ENCODE measurements at regions not wholly inside any gene's neighbourhood (a gene's known extent, or its start where the extent isn't known, plus 50 kb on each side); places are given as distances from the start of the nearest gene placed in this dataset.
A peak's percentile ranks its signal among the peaks of the same experiment; 100 is the strongest.

- Histone ChIP-seq H3K79me2 (ENCODE audit: low read depth) (no peaks in the 10 kb centered on the region), H3K27me3 (peaks cover 24% of the 10 kb centered on the region), H3F3A (ENCODE audit: low read depth) (peaks cover 18% of the 10 kb centered on the region), H3K4me1 (peaks cover 42% of the 10 kb centered on the region), H3K4me2 (peak overlapping the region; percentile 44), H4K20me1 (ENCODE audit: low read depth) (peaks cover 4% of the 10 kb centered on the region), H3K36me3 (no peaks in the 10 kb centered on the region), H3K9me3 (ENCODE audit: low read depth) (no peaks in the 10 kb centered on the region), H2AFZ (replicated peaks) (peak overlapping the region; percentile 70), H3K27ac (no peak overlapping the region), H3K4me3 (no peak overlapping the region), H3K9ac (no peak overlapping the region)
- Mint-ChIP-seq H3K27ac (peak overlapping the region; percentile 40), H3K27me3 (ENCODE audit: insufficient read depth, low read depth) (peaks cover 19% of the 10 kb centered on the region), H3K9me3 (no peaks in the 10 kb centered on the region), H3K4me1 (peaks cover 64% of the 10 kb centered on the region), H3K4me3 (no peak overlapping the region), H3K36me3 (no peaks in the 10 kb centered on the region)
- DNase-seq (ENCODE audit: low spot score): no peak
- TF ChIP-seq CTCF (IDR thresholded peaks at IDR 0.05) (no peak), EZH2phosphoT487 (IDR thresholded peaks at IDR 0.05) (no peak), EZH2 (IDR thresholded peaks at IDR 0.05) (no peak)
Measured at GRCh38 chr11:45369313-45369712, 83.2 kb upstream of the SYT13 start.

GRCh38 chr11:45368697-45369096 is 82.6 kb upstream of the SYT13 start:
- no peak for TF ChIP-seq CTCF (IDR thresholded peaks at IDR 0.05)
- TF ChIP-seq EZH2 (IDR thresholded peaks at IDR 0.05): no peak
- H3K27me3 Mint-ChIP-seq (ENCODE audit: insufficient read depth, low read depth): peaks cover 19% of the 10 kb centered on the region
- no peak overlapping the region for H3K4me3 Mint-ChIP-seq
- H3K4me2 ChIP-seq: no peak overlapping the region
- no peaks in the 10 kb centered on the region for H3K9me3 Mint-ChIP-seq
- no peak overlapping the region for H2AFZ ChIP-seq (replicated peaks)
- peaks cover 42% of the 10 kb centered on the region for H3K4me1 ChIP-seq
- no peak overlapping the region for H3K9ac ChIP-seq
- no peak overlapping the region for H3K27ac ChIP-seq
- peaks cover 20% of the 10 kb centered on the region for H3K27me3 ChIP-seq
- DNase-seq (ENCODE audit: low spot score): no peak
- H4K20me1 ChIP-seq (ENCODE audit: low read depth): peaks cover 4% of the 10 kb centered on the region
- peaks cover 18% of the 10 kb centered on the region for H3F3A ChIP-seq (ENCODE audit: low read depth)
- H3K4me3 ChIP-seq: no peak overlapping the region
- H3K36me3 Mint-ChIP-seq: no peaks in the 10 kb centered on the region
- no peaks in the 10 kb centered on the region for H3K9me3 ChIP-seq (ENCODE audit: low read depth)
- no peak overlapping the region for H3K27ac Mint-ChIP-seq
- H3K36me3 ChIP-seq: no peaks in the 10 kb centered on the region
- H3K79me2 ChIP-seq (ENCODE audit: low read depth): no peaks in the 10 kb centered on the region
- H3K4me1 Mint-ChIP-seq: peaks cover 64% of the 10 kb centered on the region

- Histone ChIP-seq H3F3A (ENCODE audit: low read depth) (peaks cover 18% of the 10 kb centered on the region), H4K20me1 (ENCODE audit: low read depth) (peaks cover 4% of the 10 kb centered on the region), H3K9ac (no peak overlapping the region), H3K9me3 (ENCODE audit: low read depth) (no peaks in the 10 kb centered on the region), H3K79me2 (ENCODE audit: low read depth) (no peaks in the 10 kb centered on the region), H3K27ac (no peak overlapping the region), H3K36me3 (no peaks in the 10 kb centered on the region), H3K27me3 (peaks cover 15% of the 10 kb centered on the region), H3K4me2 (peak overlapping the region; percentile 63), H3K4me1 (peaks cover 36% of the 10 kb centered on the region), H3K4me3 (peak overlapping the region; percentile 11), H2AFZ (replicated peaks) (no peak overlapping the region)
- H3K27ac Mint-ChIP-seq: peak overlapping the region; percentile 88
- no peaks in the 10 kb centered on the region for H3K9me3 Mint-ChIP-seq
- DNase-seq (ENCODE audit: low spot score): peak; percentile 76
- peak overlapping the region; percentile 71 for H3K4me3 Mint-ChIP-seq
- TF ChIP-seq EZH2 (IDR thresholded peaks at IDR 0.05): no peak
- no peak for TF ChIP-seq CTCF (IDR thresholded peaks at IDR 0.05)
- peaks cover 53% of the 10 kb centered on the region for H3K4me1 Mint-ChIP-seq
- no peaks in the 10 kb centered on the region for H3K36me3 Mint-ChIP-seq
- H3K27me3 Mint-ChIP-seq (ENCODE audit: insufficient read depth, low read depth): peaks cover 14% of the 10 kb centered on the region
Measured at GRCh38 chr11:45366619-45367190, 80.6 kb upstream of the SYT13 start.

Data from neural progenitor cell (in vitro differentiated cells).